ENCODE measurements at regions not wholly inside any gene's neighbourhood (a gene's known extent, or its start where the extent isn't known, plus 50 kb on each side); places are given as distances from the start of the nearest gene placed in this dataset.

DNA sequence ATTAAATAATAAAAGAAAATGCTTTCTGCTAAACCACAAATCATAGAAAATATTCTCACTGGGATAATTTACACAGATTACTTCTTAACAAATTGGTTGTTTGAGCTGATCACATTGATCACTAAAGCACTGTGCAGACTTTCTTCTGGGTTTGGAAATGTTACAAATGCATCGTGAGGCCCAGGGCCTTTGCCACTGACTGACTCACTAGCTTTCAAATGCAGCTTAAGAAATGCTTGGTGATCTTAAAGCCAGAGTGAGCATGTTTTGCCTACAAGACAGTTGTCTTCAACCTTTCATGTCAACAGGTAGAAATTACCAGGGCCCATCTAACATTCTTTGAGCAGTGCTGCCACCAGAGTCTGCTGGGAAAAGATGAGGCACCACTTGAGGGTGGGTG is 252.3 kb upstream of the ADRA1B start:
- TF ChIP-seq, protein P1, sequence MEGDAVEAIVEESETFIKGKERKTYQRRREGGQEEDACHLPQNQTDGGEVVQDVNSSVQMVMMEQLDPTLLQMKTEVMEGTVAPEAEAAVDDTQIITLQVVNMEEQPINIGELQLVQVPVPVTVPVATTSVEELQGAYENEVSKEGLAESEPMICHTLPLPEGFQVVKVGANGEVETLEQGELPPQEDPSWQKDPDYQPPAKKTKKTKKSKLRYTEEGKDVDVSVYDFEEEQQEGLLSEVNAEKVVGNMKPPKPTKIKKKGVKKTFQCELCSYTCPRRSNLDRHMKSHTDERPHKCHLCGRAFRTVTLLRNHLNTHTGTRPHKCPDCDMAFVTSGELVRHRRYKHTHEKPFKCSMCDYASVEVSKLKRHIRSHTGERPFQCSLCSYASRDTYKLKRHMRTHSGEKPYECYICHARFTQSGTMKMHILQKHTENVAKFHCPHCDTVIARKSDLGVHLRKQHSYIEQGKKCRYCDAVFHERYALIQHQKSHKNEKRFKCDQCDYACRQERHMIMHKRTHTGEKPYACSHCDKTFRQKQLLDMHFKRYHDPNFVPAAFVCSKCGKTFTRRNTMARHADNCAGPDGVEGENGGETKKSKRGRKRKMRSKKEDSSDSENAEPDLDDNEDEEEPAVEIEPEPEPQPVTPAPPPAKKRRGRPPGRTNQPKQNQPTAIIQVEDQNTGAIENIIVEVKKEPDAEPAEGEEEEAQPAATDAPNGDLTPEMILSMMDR (IDR thresholded peaks at IDR 0.05; ENCODE audit: poor library complexity) = no peak
- TF ChIP-seq EZH2 (IDR thresholded peaks at IDR 0.05; ENCODE audit: borderline replicate concordance) (no peak), EZH2phosphoT487 (IDR thresholded peaks at IDR 0.05; ENCODE audit: low read depth, severe bottlenecking, unreplicated experiment) (no peak)

Measured in hepatocyte (in vitro differentiated cells).